Tibial nerve (tissue), 4 donors: ENCODE measurements at regions not wholly inside any gene's neighbourhood (a gene's known extent, or its start where the extent isn't known, plus 50 kb on each side); places are given as distances from the start of the nearest gene placed in this dataset.
A peak's percentile ranks its signal among the peaks of the same experiment; 100 is the strongest.

Source experiments
- DNase-seq, 2 donors: peaks; one replicate each; pipeline ENCODE4 v3.0.0-alpha.2; 2019; ENCODE audit warnings: low spot score in 2 of 2
- H3K27ac ChIP-seq, 4 donors: fragments of 200-600 bp; sonication (generic) in 3 of 4; one replicate each; pipeline ENCODE4 v1.5.1; 2017 to 2019; ENCODE audit warnings: mild to moderate bottlenecking in 1 of 4
- H3K27me3 ChIP-seq, 2 donors: fragments of 200-600 bp; sonication (generic) in 1 of 2; one replicate each; pipeline versions ENCODE4 v1.5.1 to v1.6.0; 2017 to 2019
- H3K36me3 ChIP-seq, 3 donors: fragments of 200-600 bp; sonication (generic); one replicate each; pipeline ENCODE4 v1.5.1; 2018 to 2019
- H3K4me1 ChIP-seq, 4 donors: fragments of 200-600 bp; sonication (generic) in 3 of 4; one replicate each; pipeline ENCODE4 v1.5.1; 2017 to 2019
- H3K4me3 ChIP-seq, 4 donors: fragments of 200-600 bp; sonication (generic) in 3 of 4; one replicate each; pipeline ENCODE4 v1.5.1; 2017 to 2019; ENCODE audit warnings: mild to moderate bottlenecking in 1 of 4, moderate library complexity in 1 of 4
- H3K9me3 ChIP-seq, 4 donors: fragments of 200-600 bp; sonication (generic) in 3 of 4; one replicate each; pipeline ENCODE4 v1.5.1; 2017 to 2019
- EP300 ChIP-seq, 2 donors: sonication (generic); formaldehyde crosslinking; IDR thresholded peaks; one replicate each; pipeline ENCODE4 v1.6.1; 2017; ENCODE audit warnings: antibody characterized with exemption in 2 of 2, mild to moderate bottlenecking in 1 of 2
- POLR2A ChIP-seq, 2 donors: fragments of 450-650 bp; IDR thresholded peaks; one replicate each; pipeline ENCODE4 v1.6.1; 2017; ENCODE audit warnings: antibody characterized with exemption in 2 of 2, mild to moderate bottlenecking in 2 of 2, moderate library complexity in 2 of 2
- WGBS, 2 donors: methylation state at CpG; one replicate each; pipeline ENCODE4 v1.1.5; 2018; 5-methylcytosine and 5-hydroxymethylcytosine counted together
- TF ChIP-seq, protein P1 (sequence below), 5 experiments: fragments of 200-600 bp in 3 of 5; fragments of 450-650 bp in 2 of 5; sonication (generic) in 3 of 5; IDR thresholded peaks; one replicate each; pipeline ENCODE4 v1.5.1; 2016 to 2019; ENCODE audit warnings: antibody characterized with exemption in 5 of 5, mild to moderate bottlenecking in 3 of 5, moderate library complexity in 2 of 5

GRCh38 chr21:41665766-41666595 is 100.9 kb downstream of the RIPK4 start:
- H3K4me3 ChIP-seq = no peak overlapping the region
- no peak overlapping the region for H3K27ac ChIP-seq
- WGBS, 2 donors = 82 to 92% methylated on average over 8 to 16 of the region's 16 CpGs
- TF ChIP-seq EP300 (IDR thresholded peaks at IDR 0.05) = no peak
- no peak for TF ChIP-seq POLR2A (IDR thresholded peaks at IDR 0.05)
- TF ChIP-seq, protein P1, sequence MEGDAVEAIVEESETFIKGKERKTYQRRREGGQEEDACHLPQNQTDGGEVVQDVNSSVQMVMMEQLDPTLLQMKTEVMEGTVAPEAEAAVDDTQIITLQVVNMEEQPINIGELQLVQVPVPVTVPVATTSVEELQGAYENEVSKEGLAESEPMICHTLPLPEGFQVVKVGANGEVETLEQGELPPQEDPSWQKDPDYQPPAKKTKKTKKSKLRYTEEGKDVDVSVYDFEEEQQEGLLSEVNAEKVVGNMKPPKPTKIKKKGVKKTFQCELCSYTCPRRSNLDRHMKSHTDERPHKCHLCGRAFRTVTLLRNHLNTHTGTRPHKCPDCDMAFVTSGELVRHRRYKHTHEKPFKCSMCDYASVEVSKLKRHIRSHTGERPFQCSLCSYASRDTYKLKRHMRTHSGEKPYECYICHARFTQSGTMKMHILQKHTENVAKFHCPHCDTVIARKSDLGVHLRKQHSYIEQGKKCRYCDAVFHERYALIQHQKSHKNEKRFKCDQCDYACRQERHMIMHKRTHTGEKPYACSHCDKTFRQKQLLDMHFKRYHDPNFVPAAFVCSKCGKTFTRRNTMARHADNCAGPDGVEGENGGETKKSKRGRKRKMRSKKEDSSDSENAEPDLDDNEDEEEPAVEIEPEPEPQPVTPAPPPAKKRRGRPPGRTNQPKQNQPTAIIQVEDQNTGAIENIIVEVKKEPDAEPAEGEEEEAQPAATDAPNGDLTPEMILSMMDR (IDR thresholded peaks at IDR 0.05) = no peak
- peaks cover 0 to 19% (median 9%) of the 10 kb centered on the region in 4 donors for H3K4me1 ChIP-seq
- H3K9me3 ChIP-seq = no peaks in the 10 kb centered on the region
- H3K36me3 ChIP-seq = no peaks in the 10 kb centered on the region
- DNase-seq = no peak
- no peaks in the 10 kb centered on the region for H3K27me3 ChIP-seq

DNA sequence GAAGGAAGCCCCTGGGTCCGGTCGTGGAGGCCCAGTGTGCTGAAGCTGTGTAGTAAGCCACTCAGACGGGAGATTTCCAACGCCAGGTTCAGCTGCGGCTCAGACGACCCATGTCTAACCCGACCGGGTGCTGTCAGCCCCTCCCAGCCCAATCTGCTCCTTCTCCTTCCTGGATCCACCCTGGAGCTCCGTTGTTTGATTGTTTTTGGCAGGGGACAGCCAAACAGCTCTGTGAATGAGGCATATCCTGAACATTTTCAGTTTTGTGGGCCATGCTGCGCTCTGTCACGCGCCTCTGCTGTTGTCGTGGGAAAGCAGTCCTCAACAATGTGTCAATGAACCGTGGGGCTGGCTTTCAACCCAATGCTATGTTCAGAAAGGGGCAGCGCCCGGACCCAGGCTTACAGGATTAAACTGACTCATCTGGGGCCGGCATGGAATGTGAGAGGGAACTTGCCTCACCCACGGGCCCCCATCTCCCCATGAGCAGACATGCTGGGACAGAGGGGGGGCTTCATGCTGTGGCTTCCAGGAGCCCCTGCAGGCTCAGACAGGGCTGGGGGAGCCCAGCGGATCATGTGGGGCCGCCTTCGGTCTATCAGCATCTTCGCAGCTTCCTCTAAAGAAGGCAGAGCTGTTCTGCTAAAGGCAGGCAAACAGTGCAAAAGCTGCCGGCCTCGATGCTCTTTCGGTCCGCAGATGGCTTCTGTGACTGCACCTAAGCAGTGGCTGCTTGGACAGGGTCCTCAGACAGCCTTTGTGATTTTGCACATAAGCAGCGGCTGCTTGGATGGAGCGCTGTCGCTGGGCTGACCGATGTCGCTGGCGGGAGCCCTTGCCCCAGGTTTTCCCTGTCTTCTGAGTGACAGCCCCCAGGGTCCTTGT is 101.7 kb downstream of the RIPK4 start:
- Histone ChIP-seq H3K4me1 (peaks cover 0 to 25% (median 9%) of the 10 kb centered on the region in 4 donors), H3K9me3 (no peaks in the 10 kb centered on the region), H3K27me3 (no peaks in the 10 kb centered on the region), H3K27ac (peak overlapping the region in 2 of 4 donors; percentile 62 to 67), H3K36me3 (no peaks in the 10 kb centered on the region), H3K4me3 (no peak overlapping the region)
- DNase-seq = peak; percentile 24 to 38
- peak in 1 of 2 donors; percentile 31 for TF ChIP-seq EP300 (IDR thresholded peaks at IDR 0.05)
- TF ChIP-seq, protein P1 (IDR thresholded peaks at IDR 0.05) = no peak
- WGBS, 2 donors = 57% methylated on average over 24 to 31 of the region's 32 CpGs

DNA sequence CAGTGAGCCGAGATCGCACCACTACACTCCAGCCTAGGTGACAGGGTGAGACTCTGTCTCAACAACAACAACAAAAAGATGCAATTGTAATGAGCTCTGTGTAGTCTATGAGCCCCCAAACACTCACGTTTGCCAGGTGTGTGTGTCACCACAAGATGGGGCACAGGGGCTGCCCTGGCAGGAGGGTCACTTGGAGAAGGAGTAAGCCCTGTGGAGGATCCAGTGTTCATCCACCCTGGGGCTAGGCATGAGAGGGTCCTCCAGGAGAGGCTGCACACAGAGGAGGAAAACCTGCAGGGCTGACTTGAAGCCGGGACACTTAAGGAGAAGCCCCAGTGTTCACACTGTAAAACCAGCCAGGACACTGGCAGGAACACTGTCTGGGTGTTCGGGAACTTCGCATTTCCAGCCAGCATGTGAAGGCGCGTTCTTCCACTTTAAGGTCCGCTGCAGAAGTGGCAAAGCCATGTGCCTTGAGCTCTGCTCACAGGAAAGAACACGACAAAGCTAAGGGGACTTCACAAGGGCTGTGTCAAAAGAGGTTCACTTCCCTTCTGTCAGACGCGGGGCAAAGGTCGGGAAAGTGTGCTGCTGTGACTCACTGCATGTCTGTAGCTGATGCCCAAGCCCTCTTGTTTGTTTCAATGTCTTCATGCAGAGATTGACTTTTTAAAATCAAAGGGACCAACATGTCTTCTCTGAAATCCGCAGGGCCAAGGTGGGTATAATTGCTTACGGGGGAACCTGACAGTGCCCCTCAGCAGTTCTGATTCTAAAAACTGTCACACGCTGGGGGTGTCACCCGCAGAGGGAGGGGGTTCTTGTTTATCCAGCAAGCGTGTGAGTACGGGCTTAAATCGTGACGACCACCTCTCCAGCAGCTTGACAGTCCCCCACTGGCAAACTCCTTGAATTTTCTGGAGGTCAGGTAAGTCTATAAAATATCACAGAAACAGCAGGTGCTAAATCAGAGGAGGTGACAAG is 102.8 kb downstream of the RIPK4 start:
- no peak for DNase-seq
- H3K36me3 ChIP-seq = no peaks in the 10 kb centered on the region
- peak overlapping the region in 2 of 4 donors; percentile 62 to 67 for H3K27ac ChIP-seq
- H3K27me3 ChIP-seq = no peaks in the 10 kb centered on the region
- no peak overlapping the region for H3K4me3 ChIP-seq
- H3K9me3 ChIP-seq = no peaks in the 10 kb centered on the region
- peaks cover 0 to 30% (median 9%) of the 10 kb centered on the region in 4 donors for H3K4me1 ChIP-seq
- no peak for TF ChIP-seq EP300 (IDR thresholded peaks at IDR 0.05)
- TF ChIP-seq, protein P1 (IDR thresholded peaks at IDR 0.05) = no peak
- TF ChIP-seq POLR2A (IDR thresholded peaks at IDR 0.05) = no peak
- WGBS, 2 donors = 71 to 78% methylated on average over 21 of the region's 21 CpGs

DNA sequence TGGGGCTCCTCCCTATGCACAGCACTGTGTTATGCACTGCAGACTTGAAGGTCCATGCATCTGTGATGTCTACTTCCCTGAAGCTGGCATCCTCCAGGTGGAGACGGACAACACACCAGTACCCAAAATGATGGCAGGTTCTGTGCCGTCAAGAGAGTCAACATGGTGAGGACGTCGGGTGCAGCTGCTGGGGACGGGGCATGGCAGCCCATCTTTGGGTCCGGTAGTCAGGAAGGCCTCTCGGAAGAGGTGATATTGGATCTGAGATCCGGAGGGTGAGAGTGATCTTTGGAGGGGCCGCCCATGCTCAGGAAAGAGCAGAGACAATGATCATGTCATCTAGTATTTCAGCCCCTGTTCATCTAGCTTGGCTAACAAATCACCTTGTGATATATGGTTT is 104.1 kb downstream of the RIPK4 start:
- Histone ChIP-seq H3K36me3 (no peaks in the 10 kb centered on the region), H3K4me1 (peaks cover 0 to 33% (median 9%) of the 10 kb centered on the region in 4 donors), H3K27me3 (no peaks in the 10 kb centered on the region), H3K9me3 (no peaks in the 10 kb centered on the region), H3K4me3 (no peak overlapping the region), H3K27ac (no peak overlapping the region)
- WGBS, 2 donors = 93 to 95% methylated on average over 9 of the region's 9 CpGs
- TF ChIP-seq, protein P1 (IDR thresholded peaks at IDR 0.05) = no peak
- no peak for TF ChIP-seq EP300 (IDR thresholded peaks at IDR 0.05)
- no peak for TF ChIP-seq POLR2A (IDR thresholded peaks at IDR 0.05)
- DNase-seq = no peak
